ENCODE measurements at regions not wholly inside any gene's neighbourhood (a gene's known extent, or its start where the extent isn't known, plus 50 kb on each side); places are given as distances from the start of the nearest gene placed in this dataset.
A peak's percentile ranks its signal among the peaks of the same experiment; 100 is the strongest.

DNA sequence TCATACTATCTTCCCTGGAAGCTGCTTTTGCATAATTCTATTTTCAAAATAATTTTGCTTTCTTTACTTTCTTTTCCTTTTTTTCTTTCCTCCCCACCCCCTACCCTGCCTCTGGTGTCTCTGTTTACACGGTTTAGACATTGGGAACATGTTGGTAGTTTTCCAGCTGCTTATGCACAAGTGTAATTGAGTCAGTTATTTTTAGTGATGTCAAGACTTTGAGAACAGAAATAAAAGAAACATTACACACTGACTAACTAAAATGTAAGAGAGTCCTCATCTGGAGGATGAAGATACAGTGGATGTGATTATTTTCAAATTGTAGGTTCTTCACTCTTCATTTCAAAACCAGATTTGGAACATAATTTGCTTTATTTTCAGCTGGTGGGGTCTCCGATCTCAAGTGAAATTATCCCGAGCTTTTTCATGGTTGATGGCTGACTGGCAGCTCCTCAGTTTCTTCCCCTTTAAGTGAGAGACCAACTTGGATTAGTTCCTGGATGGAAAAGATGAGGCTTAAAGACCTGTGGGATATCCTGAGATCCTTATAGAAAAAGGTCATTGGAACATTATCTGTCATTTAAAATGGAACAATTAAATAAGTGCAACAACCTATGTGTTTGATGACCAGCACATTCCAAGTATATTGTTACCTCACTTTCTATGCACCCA lies 154.4 kb upstream of the ZNF462 start:
- no peak for DNase-seq (ENCODE audit: insufficient read length, low spot score)
- no peak for FAIRE-seq
- TF ChIP-seq, protein P1, sequence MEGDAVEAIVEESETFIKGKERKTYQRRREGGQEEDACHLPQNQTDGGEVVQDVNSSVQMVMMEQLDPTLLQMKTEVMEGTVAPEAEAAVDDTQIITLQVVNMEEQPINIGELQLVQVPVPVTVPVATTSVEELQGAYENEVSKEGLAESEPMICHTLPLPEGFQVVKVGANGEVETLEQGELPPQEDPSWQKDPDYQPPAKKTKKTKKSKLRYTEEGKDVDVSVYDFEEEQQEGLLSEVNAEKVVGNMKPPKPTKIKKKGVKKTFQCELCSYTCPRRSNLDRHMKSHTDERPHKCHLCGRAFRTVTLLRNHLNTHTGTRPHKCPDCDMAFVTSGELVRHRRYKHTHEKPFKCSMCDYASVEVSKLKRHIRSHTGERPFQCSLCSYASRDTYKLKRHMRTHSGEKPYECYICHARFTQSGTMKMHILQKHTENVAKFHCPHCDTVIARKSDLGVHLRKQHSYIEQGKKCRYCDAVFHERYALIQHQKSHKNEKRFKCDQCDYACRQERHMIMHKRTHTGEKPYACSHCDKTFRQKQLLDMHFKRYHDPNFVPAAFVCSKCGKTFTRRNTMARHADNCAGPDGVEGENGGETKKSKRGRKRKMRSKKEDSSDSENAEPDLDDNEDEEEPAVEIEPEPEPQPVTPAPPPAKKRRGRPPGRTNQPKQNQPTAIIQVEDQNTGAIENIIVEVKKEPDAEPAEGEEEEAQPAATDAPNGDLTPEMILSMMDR (IDR thresholded peaks at IDR 0.05; ENCODE audit: insufficient read depth, missing control alignments) = no peak

DNA sequence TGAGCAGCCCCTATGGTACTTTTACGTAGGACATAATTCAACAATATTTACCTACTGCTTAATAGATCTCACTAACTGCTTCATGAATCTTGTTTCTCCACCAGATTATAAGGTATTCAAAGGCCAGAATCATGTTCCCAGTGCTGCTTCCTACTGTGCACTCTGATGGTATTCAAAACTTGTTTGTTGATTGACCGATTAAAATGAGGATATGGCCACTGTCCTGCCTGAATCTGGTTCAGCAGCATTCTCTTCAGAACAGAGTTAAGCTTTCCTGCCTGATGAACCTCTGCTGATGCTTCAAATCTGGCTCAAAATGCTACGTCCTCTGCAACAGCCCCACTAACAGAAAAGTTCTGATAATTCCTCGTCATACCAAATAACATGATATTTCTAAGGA lies 150.7 kb upstream of the ZNF462 start:
- FAIRE-seq (no peak), DNase-seq (ENCODE audit: insufficient read length, low spot score) (no peak)
- TF ChIP-seq, protein P1 (IDR thresholded peaks at IDR 0.05; ENCODE audit: insufficient read depth, missing control alignments) = no peak

DNA sequence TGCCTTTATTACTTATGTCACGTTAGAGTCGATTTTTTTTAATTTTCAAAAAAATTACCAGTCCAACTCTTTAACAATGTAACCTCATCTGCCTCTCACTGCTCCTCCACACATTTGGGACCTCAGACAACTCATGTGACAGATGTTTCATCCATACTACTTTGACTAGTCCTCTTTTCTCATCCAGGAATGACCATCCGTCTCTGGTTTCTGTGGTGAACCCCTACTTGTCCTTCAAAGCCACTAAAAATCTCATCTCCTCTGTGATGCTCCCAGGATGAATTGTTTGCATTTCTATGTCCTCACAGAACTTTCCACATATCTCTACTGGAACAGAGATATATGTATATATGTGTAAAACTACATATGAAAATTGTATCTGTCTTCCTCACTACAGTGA lies 149.8 kb upstream of the ZNF462 start:
- FAIRE-seq = no peak
- TF ChIP-seq, protein P1 (IDR thresholded peaks at IDR 0.05; ENCODE audit: insufficient read depth, missing control alignments) = no peak
- no peak for DNase-seq (ENCODE audit: insufficient read length, low spot score)

DNA sequence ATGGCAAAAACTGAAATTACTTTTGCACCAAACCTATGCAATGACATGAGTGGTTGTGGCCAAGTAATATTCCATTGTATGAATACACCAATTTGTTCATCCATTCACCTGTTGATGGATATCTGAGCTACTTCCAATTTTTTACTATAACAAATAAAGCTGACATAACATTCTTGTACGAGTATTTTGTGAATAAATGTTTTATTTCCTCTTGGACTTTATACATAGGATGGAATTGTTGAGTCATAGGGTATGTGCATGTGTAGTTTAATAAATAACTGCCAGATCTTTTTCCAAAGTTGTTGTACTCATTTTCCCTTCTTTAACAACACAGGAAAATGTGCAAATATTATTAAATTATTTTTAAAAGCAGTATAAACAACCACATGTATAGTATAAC lies 146.1 kb upstream of the ZNF462 start:
- DNase-seq (ENCODE audit: insufficient read length, low spot score) (no peak), FAIRE-seq (no peak)
- TF ChIP-seq, protein P1 (IDR thresholded peaks at IDR 0.05; ENCODE audit: insufficient read depth, missing control alignments) = no peak

DNA sequence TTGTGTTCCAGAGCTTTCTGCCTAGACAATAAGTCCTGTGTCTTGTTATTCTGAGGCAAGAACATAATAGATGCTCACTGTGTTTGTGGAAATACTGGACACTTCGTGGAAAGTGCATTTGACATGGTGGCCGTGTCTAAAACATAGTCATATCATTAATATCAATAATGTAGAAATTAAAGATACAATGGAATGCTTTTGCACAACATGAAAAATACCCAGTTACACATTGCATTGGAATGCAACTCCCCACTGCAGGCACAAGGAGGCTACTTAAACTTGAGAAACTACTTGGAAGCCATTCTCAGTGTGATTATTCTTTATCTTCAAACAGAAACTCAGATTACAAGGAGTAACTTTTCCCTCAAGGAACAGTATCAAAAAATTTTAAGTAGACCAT lies 145.3 kb upstream of the ZNF462 start:
- TF ChIP-seq, protein P1 (IDR thresholded peaks at IDR 0.05; ENCODE audit: insufficient read depth, missing control alignments) = peak; percentile 6
- DNase-seq (ENCODE audit: insufficient read length, low spot score) (no peak), FAIRE-seq (no peak)

DNA sequence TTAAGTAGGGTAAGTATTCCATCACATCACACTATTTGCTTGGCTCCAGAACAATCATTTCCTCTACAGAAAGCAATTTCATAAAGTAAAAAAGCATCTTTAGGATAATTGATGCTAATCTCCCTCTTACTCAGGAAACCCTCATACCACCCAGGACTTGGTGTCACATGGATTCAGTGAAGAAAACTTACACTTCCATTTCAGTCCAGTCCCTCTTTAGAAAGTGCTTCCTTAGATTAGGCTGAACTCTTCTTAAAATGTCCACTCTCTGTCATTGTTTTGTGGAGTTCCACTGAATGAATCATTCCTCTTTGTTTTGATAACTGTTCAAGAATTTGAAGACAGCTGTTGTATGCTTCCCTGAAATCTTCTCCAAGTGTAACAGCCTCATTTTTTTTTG lies 144.0 kb upstream of the ZNF462 start:
- FAIRE-seq (no peak), DNase-seq (ENCODE audit: insufficient read length, low spot score) (no peak)
- TF ChIP-seq, protein P1 (IDR thresholded peaks at IDR 0.05; ENCODE audit: insufficient read depth, missing control alignments) = no peak

DNA sequence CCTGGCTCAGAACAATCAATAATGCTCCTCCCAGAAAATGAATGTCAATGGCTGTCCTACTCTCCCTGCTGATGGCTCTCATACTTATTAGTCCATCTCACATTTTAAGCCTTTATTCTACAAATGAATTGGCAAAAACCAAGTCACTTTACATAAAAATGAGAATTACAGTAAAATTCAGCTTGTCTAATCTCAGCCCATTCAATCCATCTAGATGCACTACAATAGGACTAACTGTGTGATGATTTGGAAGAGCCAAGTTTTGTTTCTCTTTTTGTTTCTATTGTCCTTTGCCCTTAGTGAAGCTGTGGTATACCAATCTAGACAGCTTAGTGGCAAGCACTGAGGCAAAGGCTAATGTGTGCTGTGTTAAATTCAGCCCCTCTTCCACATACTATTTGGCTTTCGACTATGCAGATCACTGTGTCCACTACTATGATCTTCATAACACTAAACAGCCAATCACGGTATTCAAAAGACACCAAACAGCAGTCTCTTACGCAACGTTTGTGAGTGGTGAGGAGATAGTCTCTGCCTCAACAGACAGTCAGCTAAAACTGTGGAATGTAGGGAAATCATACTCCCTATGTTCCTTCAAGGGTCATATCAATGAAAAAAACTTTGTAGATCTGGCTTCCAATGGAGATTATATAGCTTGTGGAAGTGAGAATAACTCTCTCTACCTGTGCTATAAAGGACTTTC lies 140.8 kb upstream of the ZNF462 start:
- DNase-seq (ENCODE audit: insufficient read length, low spot score) (no peak), FAIRE-seq (no peak)
- TF ChIP-seq, protein P1 (IDR thresholded peaks at IDR 0.05; ENCODE audit: insufficient read depth, missing control alignments) = no peak
